Left hindlimb (tissue), 1 donor: ENCODE measurements at regions not wholly inside any gene's neighbourhood (a gene's known extent, or its start where the extent isn't known, plus 50 kb on each side); places are given as distances from the start of the nearest gene placed in this dataset.
"Not testable (repeated sequence)": the region's sequence is repeated elsewhere in the genome, so short reads cannot be mapped to it uniquely, and the experiment has no call there.

ENCODE experiments used
- DNase-seq: peaks from one replicate; pipeline ENCODE4 v3.0.0-alpha.2; 2018

- no peak for DNase-seq
These were observed 99.9 kb downstream of the AREG start for GRCh38 chr4:74544655-74545361.

- DNase-seq = no peak
These were observed 100.5 kb downstream of the AREG start for GRCh38 chr4:74545448-74545847.

GRCh38 chr4:74546057-74546456 lies 101.1 kb downstream of the AREG start:
- no peak for DNase-seq

GRCh38 chr4:74547042-74547441 lies 102.1 kb downstream of the AREG start:
- DNase-seq = no peak

GRCh38 chr4:74548561-74548960 lies 103.6 kb downstream of the AREG start:
- DNase-seq = no peak

- DNase-seq = no peak
These were observed 105.0 kb downstream of the AREG start for GRCh38 chr4:74549936-74550335.

GRCh38 chr4:74555231-74555630 lies 110.3 kb downstream of the AREG start:
- DNase-seq = no peak

- no peak for DNase-seq
These were observed 110.9 kb downstream of the AREG start for GRCh38 chr4:74555843-74556242.

GRCh38 chr4:74559853-74560252 lies 114.9 kb downstream of the AREG start:
- DNase-seq = no peak

- no peak for DNase-seq
These were observed 123.0 kb downstream of the AREG start for GRCh38 chr4:74567981-74568380.

GRCh38 chr4:74570095-74570494 lies 125.2 kb downstream of the AREG start:
- DNase-seq = no peak

GRCh38 chr4:74578329-74578728 lies 133.4 kb downstream of the AREG start:
- no peak for DNase-seq

GRCh38 chr4:74578865-74579264 lies 133.9 kb downstream of the AREG start:
- DNase-seq = not testable (repeated sequence)

- no peak for DNase-seq
These were observed 138.3 kb downstream of the AREG start for GRCh38 chr4:74583089-74583700.

- DNase-seq = no peak
These were observed 138.8 kb downstream of the AREG start for GRCh38 chr4:74583757-74584156.

- no peak for DNase-seq
These were observed 143.4 kb downstream of the AREG start for GRCh38 chr4:74588350-74588749.

- no peak for DNase-seq
These were observed 145.5 kb downstream of the AREG start for GRCh38 chr4:74590476-74590875.

GRCh38 chr4:74598611-74599325 lies 153.8 kb downstream of the AREG start:
- no peak for DNase-seq

- DNase-seq = no peak
These were observed 158.2 kb downstream of the AREG start for GRCh38 chr4:74603186-74603585.

- DNase-seq = no peak
These were observed 163.4 kb downstream of the AREG start for GRCh38 chr4:74608151-74608949.

- DNase-seq = no peak
These were observed 165.6 kb downstream of the AREG start for GRCh38 chr4:74610491-74610890.

- DNase-seq = no peak
These were observed 167.9 kb downstream of the AREG start for GRCh38 chr4:74612837-74613236.

GRCh38 chr4:74613266-74613665 lies 168.3 kb downstream of the AREG start:
- DNase-seq = no peak
